ENCODE measurements at regions not wholly inside any gene's neighbourhood (a gene's known extent, or its start where the extent isn't known, plus 50 kb on each side); places are given as distances from the start of the nearest gene placed in this dataset.

GRCh38 chr15:29986946-29987345 lies 95.8 kb upstream of the GOLGA8J start:
- TF ChIP-seq CTCF (IDR thresholded peaks at IDR 0.05) (no peak), POLR2AphosphoS5 (IDR thresholded peaks at IDR 0.05) (no peak), POLR2A (IDR thresholded peaks at IDR 0.05) (no peak), EP300 (IDR thresholded peaks at IDR 0.05; ENCODE audit: low read depth) (no peak)

Data from transverse colon (tissue), 4 donors.